SK-N-MC (cell line): ENCODE measurements at regions not wholly inside any gene's neighbourhood (a gene's known extent, or its start where the extent isn't known, plus 50 kb on each side); places are given as distances from the start of the nearest gene placed in this dataset.

Source experiments
- EZH2 ChIP-seq: fragments of 200-600 bp; sonication (generic); IDR thresholded peaks from one replicate; pipeline ENCODE4 v1.6.1; 2017; ENCODE audit warnings: antibody characterized with exemption
- FOXP2 ChIP-seq: optimal IDR thresholded peaks from 2 replicates; pipeline ENCODE3; 2011; ENCODE audit warnings: mild to moderate bottlenecking, moderate library complexity; ENCODE audit not compliant: insufficient read depth; ENCODE audit errors: extremely low read length, control extremely low read depth
- POLR2AphosphoS5 ChIP-seq: IDR thresholded peaks from 2 replicates; pipeline ENCODE4 v1.6.1; 2012; ENCODE audit warnings: mild to moderate bottlenecking, low read depth, low read length, borderline replicate concordance

DNA sequence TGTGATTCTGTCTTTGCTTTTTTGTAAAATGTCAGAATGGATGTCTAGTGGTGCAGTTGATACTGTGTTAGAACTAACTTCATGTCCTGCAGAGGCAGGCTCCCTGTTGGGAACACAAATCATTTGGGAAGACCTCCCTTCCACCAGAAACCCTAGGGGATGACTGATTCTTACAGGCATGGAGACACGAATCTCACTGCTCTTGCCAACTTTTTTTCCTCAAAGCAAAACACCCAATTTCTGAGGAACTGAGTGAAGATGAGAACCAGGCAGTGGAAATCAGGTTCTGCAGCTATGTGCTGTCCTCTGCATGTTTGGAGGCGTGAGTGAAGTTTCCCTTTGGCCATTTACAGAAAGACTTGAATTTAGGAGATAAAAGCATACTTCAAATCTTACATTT lies 87.5 kb upstream of the CSNK1A1L start:
- TF ChIP-seq POLR2AphosphoS5 (no peak), FOXP2 (no peak), EZH2 (no peak)
